ENCODE measurements at regions not wholly inside any gene's neighbourhood (a gene's known extent, or its start where the extent isn't known, plus 50 kb on each side); places are given as distances from the start of the nearest gene placed in this dataset.
"Not testable (repeated sequence)": the region's sequence is repeated elsewhere in the genome, so short reads cannot be mapped to it uniquely, and the experiment has no call there.

- TF ChIP-seq CTCF (IDR thresholded peaks at IDR 0.05); EZH2 (IDR thresholded peaks at IDR 0.05; ENCODE audit: borderline replicate concordance, insufficient read depth, low read depth, low read length, poor library complexity, severe bottlenecking): not testable (repeated sequence)
These were observed 104.0 kb downstream of the IFI44 start for GRCh38 chr1:78753679-78754078.

Measured in B cell (primary cell).